ENCODE measurements at regions not wholly inside any gene's neighbourhood (a gene's known extent, or its start where the extent isn't known, plus 50 kb on each side); places are given as distances from the start of the nearest gene placed in this dataset.

GRCh38 chr10:83287374-83287773 lies 851.9 kb upstream of the GHITM start:
- TF ChIP-seq CTCF (IDR thresholded peaks at IDR 0.05; ENCODE audit: insufficient read depth, low read depth, low read length) (no peak), EZH2 (IDR thresholded peaks at IDR 0.05; ENCODE audit: insufficient read depth, low read length) (no peak)
